ENCODE measurements at regions not wholly inside any gene's neighbourhood (a gene's known extent, or its start where the extent isn't known, plus 50 kb on each side); places are given as distances from the start of the nearest gene placed in this dataset.

DNA sequence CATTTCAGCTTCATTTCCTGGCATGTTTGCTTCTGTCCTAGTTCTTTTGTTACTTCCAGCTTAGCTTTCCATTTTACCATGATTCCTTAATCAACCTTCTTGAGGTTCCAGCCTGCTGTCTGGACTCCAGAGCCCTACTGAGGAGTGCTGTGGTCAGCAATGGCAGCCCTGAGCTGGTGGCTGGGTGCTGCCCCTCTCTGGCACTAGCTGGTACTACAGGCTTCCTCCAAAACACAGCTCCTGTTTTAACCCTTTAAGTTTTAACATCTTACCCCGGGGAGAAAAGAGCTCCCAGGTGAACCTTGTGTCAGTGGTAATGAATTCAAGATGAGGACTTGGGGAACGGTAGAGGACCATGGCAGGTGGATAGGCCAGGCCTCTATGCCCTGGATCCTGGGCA lies 395.5 kb downstream of the TMEM114 start:
- no peak for DNase-seq (ENCODE audit: low read depth)
- TF ChIP-seq, protein P1, sequence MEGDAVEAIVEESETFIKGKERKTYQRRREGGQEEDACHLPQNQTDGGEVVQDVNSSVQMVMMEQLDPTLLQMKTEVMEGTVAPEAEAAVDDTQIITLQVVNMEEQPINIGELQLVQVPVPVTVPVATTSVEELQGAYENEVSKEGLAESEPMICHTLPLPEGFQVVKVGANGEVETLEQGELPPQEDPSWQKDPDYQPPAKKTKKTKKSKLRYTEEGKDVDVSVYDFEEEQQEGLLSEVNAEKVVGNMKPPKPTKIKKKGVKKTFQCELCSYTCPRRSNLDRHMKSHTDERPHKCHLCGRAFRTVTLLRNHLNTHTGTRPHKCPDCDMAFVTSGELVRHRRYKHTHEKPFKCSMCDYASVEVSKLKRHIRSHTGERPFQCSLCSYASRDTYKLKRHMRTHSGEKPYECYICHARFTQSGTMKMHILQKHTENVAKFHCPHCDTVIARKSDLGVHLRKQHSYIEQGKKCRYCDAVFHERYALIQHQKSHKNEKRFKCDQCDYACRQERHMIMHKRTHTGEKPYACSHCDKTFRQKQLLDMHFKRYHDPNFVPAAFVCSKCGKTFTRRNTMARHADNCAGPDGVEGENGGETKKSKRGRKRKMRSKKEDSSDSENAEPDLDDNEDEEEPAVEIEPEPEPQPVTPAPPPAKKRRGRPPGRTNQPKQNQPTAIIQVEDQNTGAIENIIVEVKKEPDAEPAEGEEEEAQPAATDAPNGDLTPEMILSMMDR (IDR thresholded peaks at IDR 0.05; ENCODE audit: insufficient read depth, low read depth, low read length, missing control alignments): no peak

DNA sequence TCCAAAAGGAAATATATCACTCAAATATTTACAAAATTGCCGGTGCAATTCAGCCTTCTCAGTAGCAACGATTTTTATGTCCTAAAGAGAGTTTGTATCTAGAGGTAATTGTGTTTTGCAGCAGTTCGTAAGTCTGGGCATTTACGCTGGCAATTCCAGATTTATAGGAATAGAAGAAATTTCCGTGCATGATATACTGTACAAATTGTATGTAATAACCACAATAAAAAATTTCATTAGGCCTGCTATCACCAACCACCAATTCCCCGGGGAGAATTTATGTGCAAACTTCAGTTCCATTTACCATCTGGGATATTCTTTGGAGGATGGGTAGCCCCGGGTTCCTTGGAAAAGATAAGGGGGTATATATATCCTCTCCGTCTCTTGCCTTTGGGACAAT lies 401.5 kb downstream of the TMEM114 start:
- no peak for DNase-seq (ENCODE audit: low read depth)
- H3K4me3 ChIP-seq (ENCODE audit: low read length): no peak overlapping the region
- TF ChIP-seq, protein P1 (IDR thresholded peaks at IDR 0.05; ENCODE audit: insufficient read depth, low read depth, low read length, missing control alignments): no peak

More for the DNA sequence above, 395.5 kb downstream of the TMEM114 start:
- no peak overlapping the region for H3K4me3 ChIP-seq (ENCODE audit: low read length)

DNA sequence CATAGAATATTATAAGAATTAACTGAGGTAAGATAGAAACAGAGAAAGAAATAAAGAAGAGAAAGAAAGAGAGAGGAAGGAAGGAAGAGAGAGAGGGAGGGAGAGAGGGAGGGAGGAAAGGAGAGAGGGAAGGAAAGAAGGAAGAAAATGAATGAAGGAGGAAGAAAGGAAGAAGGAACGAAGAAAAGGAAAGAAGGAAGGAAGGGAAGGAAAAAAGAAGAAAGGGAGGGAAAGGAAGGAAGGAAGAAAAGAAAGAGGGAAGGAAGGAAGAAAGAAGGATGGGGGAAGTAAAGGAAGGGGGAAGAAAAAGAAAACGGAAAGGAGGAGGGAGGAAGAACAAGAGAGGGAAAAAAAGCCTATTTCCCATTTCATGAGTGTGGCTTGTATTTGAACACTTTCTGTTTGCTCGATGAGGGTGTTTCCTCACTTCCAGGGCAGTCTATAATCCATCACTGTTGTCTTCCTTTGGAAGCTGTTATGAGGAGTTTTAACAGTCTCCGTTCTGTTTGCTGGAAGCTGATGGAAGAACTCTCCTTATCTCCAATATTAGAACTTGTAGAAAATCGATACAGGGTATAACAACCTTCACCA lies 402.4 kb downstream of the TMEM114 start:
- no peak overlapping the region for H3K4me3 ChIP-seq (ENCODE audit: low read length)
- no peak for DNase-seq (ENCODE audit: low read depth)
- TF ChIP-seq, protein P1 (IDR thresholded peaks at IDR 0.05; ENCODE audit: insufficient read depth, low read depth, low read length, missing control alignments): no peak

DNA sequence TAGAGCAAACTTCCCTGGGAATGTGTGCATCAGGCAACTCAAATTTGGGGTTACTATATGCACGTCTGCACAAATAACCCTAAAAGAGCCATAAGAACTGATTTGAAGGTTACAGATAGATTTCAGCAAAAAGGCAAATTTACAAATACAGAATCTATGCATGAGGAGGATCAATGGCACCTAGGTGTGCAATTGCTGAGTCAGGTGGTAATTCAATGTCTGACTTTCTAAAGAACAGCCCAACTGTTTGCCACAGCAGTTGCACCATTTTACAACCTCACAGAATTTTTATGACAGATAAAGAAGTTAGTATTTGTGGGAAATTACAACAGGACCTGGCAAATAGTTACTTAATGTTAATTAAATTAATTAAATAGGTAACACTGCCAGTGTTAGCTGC lies 405.5 kb downstream of the TMEM114 start:
- TF ChIP-seq, protein P1 (IDR thresholded peaks at IDR 0.05; ENCODE audit: insufficient read depth, low read depth, low read length, missing control alignments): no peak
- H3K4me3 ChIP-seq (ENCODE audit: low read length): no peak overlapping the region
- DNase-seq (ENCODE audit: low read depth): no peak

DNA sequence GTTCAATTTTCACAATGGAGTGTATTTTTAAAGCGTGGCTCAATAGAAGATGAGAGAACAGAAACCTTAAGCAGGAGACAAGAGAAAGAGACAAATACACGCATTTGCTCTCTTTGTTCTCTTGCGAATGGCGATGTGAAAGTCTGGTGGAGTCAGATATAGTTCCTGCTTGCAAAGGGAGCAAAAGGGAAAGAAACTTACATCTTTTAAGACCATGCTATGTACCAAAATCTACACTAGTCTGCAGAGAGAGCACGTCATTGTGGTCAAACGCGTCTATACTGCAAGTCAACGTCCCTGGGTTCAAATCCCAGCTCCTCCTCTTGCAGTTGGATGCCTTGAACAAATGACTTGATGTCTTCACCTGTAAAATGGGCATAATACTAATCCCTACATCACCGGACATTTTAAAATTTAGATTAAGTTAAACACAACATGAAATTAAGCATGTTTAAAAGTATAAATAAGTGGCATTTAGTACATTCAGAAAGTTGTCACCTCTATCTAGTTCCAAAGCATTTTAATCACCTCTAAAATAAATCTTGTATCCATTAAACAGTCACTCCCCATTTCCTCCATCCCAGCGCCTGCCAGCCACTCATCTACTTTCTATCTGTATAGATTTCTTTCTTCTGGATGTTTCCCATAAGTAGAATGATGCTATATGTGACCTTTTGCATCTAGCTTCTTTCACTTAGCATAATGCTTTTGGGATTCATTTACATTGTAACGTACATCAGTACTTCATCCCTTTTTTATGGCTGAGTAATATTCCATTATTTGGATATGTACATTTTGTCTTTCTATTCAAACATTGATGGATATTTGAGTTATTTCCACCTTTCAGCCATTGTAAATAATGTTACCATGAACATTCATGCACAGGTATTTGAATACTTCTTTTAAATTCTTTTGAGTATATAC lies 406.9 kb downstream of the TMEM114 start:
- no peak for DNase-seq (ENCODE audit: low read depth)
- H3K4me3 ChIP-seq (ENCODE audit: low read length): no peak overlapping the region
- TF ChIP-seq, protein P1 (IDR thresholded peaks at IDR 0.05; ENCODE audit: insufficient read depth, low read depth, low read length, missing control alignments): no peak

DNA sequence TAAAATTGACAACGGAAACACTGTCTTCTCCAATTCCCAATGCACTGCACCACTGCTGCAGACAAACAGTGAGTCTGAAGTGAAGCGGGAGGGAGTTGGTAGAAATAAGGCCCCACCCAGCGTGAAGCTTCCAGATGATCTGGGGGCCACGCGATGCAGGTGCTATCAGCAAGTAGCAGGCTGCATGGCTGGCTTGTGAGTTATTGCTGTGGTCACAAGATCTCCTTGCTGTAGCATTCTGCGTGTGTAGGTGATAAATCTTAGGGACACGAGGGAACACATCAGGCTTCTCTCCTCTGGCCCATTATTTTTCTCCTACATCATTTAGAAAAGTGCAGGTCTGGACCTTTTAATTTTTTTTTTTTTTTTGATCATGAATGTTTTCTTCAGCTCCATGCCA lies 407.6 kb downstream of the TMEM114 start:
- no peak for DNase-seq (ENCODE audit: low read depth)
- H3K4me3 ChIP-seq (ENCODE audit: low read length): no peak overlapping the region
- TF ChIP-seq, protein P1 (IDR thresholded peaks at IDR 0.05; ENCODE audit: insufficient read depth, low read depth, low read length, missing control alignments): no peak
